Activated CD8-positive, alpha-beta memory T cell treated with anti-CD3 and anti-CD28 coated beads, Interleukin-2, amount 50 U/mL, for 1 hour (primary cell): ENCODE measurements at regions not wholly inside any gene's neighbourhood (a gene's known extent, or its start where the extent isn't known, plus 50 kb on each side); places are given as distances from the start of the nearest gene placed in this dataset.

Experiments used
- DNase-seq: peaks from one replicate; pipeline ENCODE4 v3.0.0-alpha.2; 2020; ENCODE audit errors: extremely low read depth

- no peak for DNase-seq
Measured at GRCh38 chr12:82174383-82174782, 183.8 kb downstream of the CCDC59 start.

- no peak for DNase-seq
Measured at GRCh38 chr12:82149045-82149444, 209.1 kb downstream of the CCDC59 start.

GRCh38 chr12:82146740-82147139, 211.4 kb downstream of the CCDC59 start:
- DNase-seq, result no peak

GRCh38 chr12:82144505-82144904, 213.7 kb downstream of the CCDC59 start:
- DNase-seq, result no peak

GRCh38 chr12:82132390-82132789, 225.8 kb downstream of the CCDC59 start:
- no peak for DNase-seq

GRCh38 chr12:82130762-82131161, 227.4 kb downstream of the CCDC59 start:
- no peak for DNase-seq

GRCh38 chr12:82124711-82125380, 233.3 kb downstream of the CCDC59 start:
- no peak for DNase-seq

- no peak for DNase-seq
Measured at GRCh38 chr12:82121545-82121944, 236.6 kb downstream of the CCDC59 start.

GRCh38 chr12:82120901-82121300, 237.3 kb downstream of the CCDC59 start:
- no peak for DNase-seq

GRCh38 chr12:82109243-82109642, 248.9 kb downstream of the CCDC59 start:
- DNase-seq, result no peak

- no peak for DNase-seq
Measured at GRCh38 chr12:82108615-82109014, 249.6 kb downstream of the CCDC59 start.

GRCh38 chr12:82099216-82099615, 259.0 kb downstream of the CCDC59 start:
- DNase-seq, result no peak

GRCh38 chr12:82097877-82098276, 260.3 kb downstream of the CCDC59 start:
- no peak for DNase-seq

GRCh38 chr12:82097438-82097837, 260.7 kb downstream of the CCDC59 start:
- DNase-seq, result no peak

- DNase-seq, result no peak
Measured at GRCh38 chr12:82090165-82090564, 268.0 kb downstream of the CCDC59 start.

GRCh38 chr12:82089369-82090121, 268.6 kb downstream of the CCDC59 start:
- DNase-seq, result no peak

GRCh38 chr12:82082501-82082900, 275.7 kb downstream of the CCDC59 start:
- no peak for DNase-seq

- no peak for DNase-seq
Measured at GRCh38 chr12:82069931-82070514, 288.2 kb downstream of the CCDC59 start.

GRCh38 chr12:82058197-82058596, 299.0 kb upstream of the PPFIA2 start:
- no peak for DNase-seq

GRCh38 chr12:82057770-82058169, 298.6 kb upstream of the PPFIA2 start:
- DNase-seq, result no peak

- no peak for DNase-seq
Measured at GRCh38 chr12:82055391-82055790, 296.2 kb upstream of the PPFIA2 start.

- no peak for DNase-seq
Measured at GRCh38 chr12:82054566-82054965, 295.4 kb upstream of the PPFIA2 start.

- DNase-seq, result no peak
Measured at GRCh38 chr12:82047446-82047845, 288.3 kb upstream of the PPFIA2 start.
